ENCODE measurements at regions not wholly inside any gene's neighbourhood (a gene's known extent, or its start where the extent isn't known, plus 50 kb on each side); places are given as distances from the start of the nearest gene placed in this dataset.

DNA sequence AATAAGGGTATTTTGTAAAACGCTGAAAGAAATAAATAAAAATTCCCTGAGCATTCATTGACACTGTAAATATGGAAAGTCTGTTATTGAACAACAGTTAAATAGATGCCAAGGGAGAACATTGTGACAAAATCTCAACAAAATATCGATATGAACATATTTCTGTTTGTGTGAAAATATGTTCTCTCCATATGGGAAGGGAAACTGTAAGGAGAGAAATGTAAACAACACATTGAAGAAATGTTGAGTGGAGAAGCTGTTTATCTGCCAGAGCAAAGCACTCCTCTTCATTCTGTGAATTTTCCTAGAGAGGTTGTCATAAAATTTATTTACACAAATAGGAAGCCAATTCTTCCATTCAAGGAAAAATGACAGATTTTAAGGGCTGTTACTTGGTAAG is 57.1 kb upstream of the EOMES start:
- TF ChIP-seq, protein P1, sequence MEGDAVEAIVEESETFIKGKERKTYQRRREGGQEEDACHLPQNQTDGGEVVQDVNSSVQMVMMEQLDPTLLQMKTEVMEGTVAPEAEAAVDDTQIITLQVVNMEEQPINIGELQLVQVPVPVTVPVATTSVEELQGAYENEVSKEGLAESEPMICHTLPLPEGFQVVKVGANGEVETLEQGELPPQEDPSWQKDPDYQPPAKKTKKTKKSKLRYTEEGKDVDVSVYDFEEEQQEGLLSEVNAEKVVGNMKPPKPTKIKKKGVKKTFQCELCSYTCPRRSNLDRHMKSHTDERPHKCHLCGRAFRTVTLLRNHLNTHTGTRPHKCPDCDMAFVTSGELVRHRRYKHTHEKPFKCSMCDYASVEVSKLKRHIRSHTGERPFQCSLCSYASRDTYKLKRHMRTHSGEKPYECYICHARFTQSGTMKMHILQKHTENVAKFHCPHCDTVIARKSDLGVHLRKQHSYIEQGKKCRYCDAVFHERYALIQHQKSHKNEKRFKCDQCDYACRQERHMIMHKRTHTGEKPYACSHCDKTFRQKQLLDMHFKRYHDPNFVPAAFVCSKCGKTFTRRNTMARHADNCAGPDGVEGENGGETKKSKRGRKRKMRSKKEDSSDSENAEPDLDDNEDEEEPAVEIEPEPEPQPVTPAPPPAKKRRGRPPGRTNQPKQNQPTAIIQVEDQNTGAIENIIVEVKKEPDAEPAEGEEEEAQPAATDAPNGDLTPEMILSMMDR (IDR thresholded peaks at IDR 0.05) = no peak
- TF ChIP-seq POLR2AphosphoS5 (IDR thresholded peaks at IDR 0.05) (no peak), POLR2A (IDR thresholded peaks at IDR 0.05) (no peak)

DNA sequence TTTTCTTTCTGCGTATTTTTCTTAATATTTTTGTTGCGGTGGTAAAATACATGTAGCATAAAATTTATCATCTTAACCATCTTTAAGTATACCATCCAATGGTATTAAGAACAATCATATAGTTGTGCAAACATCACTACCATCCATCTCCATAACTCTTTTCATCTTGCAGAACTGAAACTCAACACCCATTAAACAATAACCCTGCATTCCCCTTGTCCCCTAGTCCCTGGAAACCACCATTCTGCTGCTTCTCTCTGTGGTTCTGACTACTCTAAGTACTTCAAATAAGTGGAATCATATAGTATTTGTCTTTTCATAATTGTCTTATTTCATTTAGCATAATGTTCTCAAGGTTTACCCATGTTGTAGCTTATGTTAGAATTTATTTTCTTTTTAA is 67.3 kb upstream of the EOMES start:
- Histone ChIP-seq H3K4me1 (no peaks in the 10 kb centered on the region), H3K36me3 (no peaks in the 10 kb centered on the region), H3K27ac (no peak overlapping the region), H3K4me3 (no peak overlapping the region), H3K9me3 (no peaks in the 10 kb centered on the region), H3K27me3 (no peaks in the 10 kb centered on the region)
- TF ChIP-seq, protein P1 (IDR thresholded peaks at IDR 0.05) = no peak
- TF ChIP-seq POLR2AphosphoS5 (IDR thresholded peaks at IDR 0.05) (no peak), POLR2A (IDR thresholded peaks at IDR 0.05) (no peak)
- intact Hi-C loops (cut with DNase I; ENCODE audit: low total_unique reads) = no loop called here
- no peak for DNase-seq (ENCODE audit: low spot score in 2 of 2)

More for the DNA sequence above, 57.1 kb upstream of the EOMES start:
- intact Hi-C loops (cut with DNase I; ENCODE audit: low total_unique reads) = no loop called here
- no peak overlapping the region for H3K27ac ChIP-seq
- H3K27me3 ChIP-seq = no peaks in the 10 kb centered on the region
- H3K4me3 ChIP-seq = no peak overlapping the region
- no peak for DNase-seq (ENCODE audit: low spot score in 2 of 2)
- H3K4me1 ChIP-seq = no peaks in the 10 kb centered on the region
- H3K9me3 ChIP-seq = no peaks in the 10 kb centered on the region
- no peaks in the 10 kb centered on the region for H3K36me3 ChIP-seq

DNA sequence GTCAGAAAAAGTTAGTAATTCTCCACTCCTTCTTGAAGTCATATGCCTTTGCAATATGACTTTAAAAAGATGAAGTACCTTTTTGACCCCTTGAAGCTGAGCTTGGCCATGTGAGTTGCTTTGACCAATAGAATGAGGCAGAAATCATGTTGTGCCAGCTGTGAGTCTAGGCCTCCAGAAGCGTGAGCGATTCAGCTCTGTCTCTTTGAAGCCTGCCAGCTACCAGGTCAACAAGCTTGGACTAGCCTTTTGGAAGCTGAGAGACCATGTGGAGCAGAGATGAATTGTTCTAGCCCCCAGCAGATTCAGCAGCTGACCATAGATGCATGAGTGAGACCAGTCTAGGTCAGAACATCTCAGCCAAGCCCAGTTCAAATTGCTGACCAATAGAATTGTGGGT is 69.8 kb upstream of the EOMES start:
- Histone ChIP-seq H3K36me3 (no peaks in the 10 kb centered on the region), H3K9me3 (no peaks in the 10 kb centered on the region), H3K27me3 (no peaks in the 10 kb centered on the region), H3K4me3 (no peak overlapping the region), H3K27ac (no peak overlapping the region), H3K4me1 (no peaks in the 10 kb centered on the region)
- no peak for DNase-seq (ENCODE audit: low spot score in 2 of 2)
- intact Hi-C loops (cut with DNase I; ENCODE audit: low total_unique reads) = no loop called here
- TF ChIP-seq POLR2AphosphoS5 (IDR thresholded peaks at IDR 0.05) (no peak), POLR2A (IDR thresholded peaks at IDR 0.05) (no peak)
- TF ChIP-seq, protein P1 (IDR thresholded peaks at IDR 0.05) = no peak

DNA sequence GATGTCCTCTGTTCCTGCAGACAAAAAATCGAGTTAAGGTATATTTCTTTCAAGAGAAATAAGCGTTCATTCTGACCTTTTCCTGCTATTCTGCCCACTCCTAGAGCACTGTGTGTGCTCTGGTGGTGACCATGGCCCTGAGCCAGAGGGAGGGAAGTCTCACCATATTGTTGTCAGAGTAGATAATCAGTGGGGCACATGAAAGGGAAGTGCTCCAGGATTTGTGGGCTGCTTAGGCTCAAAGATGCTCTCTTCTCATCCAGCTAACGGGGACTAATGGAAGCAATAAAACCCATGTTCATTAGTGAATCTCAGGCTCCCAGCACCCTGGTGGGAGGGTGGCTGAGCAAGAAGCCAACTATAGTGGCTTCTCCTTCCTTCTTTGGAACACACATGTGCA is 70.7 kb upstream of the EOMES start:
- intact Hi-C loops (cut with DNase I; ENCODE audit: low total_unique reads) = no loop called here
- Histone ChIP-seq H3K4me3 (no peak overlapping the region), H3K9me3 (no peaks in the 10 kb centered on the region), H3K36me3 (no peaks in the 10 kb centered on the region), H3K4me1 (no peaks in the 10 kb centered on the region), H3K27me3 (no peaks in the 10 kb centered on the region), H3K27ac (no peak overlapping the region)
- no peak for DNase-seq (ENCODE audit: low spot score in 2 of 2)
- TF ChIP-seq POLR2AphosphoS5 (IDR thresholded peaks at IDR 0.05) = no peak
- TF ChIP-seq POLR2A (IDR thresholded peaks at IDR 0.05) = no peak
- TF ChIP-seq, protein P1 (IDR thresholded peaks at IDR 0.05) = no peak

DNA sequence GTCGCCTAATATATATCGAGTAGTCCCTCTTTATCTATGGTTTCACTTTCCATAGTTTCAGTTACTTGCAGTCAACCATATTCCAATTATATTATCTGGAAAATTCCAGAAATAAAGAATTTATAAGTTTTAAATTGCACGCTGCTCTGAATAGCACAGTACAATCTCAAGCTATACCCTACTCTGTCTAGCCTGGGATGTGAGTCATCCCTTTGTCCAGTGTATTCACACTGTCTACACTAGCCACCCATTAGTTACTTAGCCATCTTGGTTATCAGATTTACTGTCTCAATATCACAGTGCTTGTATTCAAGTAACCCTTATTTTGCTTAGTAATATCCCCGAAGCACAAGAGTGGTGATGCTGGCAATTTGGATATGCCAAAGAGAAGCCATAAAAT is 72.1 kb upstream of the EOMES start:
- H3K36me3 ChIP-seq = no peaks in the 10 kb centered on the region
- DNase-seq (ENCODE audit: low spot score in 2 of 2) = no peak
- TF ChIP-seq POLR2A (IDR thresholded peaks at IDR 0.05) = no peak
- TF ChIP-seq, protein P1 (IDR thresholded peaks at IDR 0.05) = no peak
- TF ChIP-seq POLR2AphosphoS5 (IDR thresholded peaks at IDR 0.05) = no peak
- H3K27me3 ChIP-seq = no peaks in the 10 kb centered on the region
- H3K4me1 ChIP-seq = no peaks in the 10 kb centered on the region
- intact Hi-C loops (cut with DNase I; ENCODE audit: low total_unique reads) = no loop called here
- H3K4me3 ChIP-seq = no peak overlapping the region
- H3K27ac ChIP-seq = no peak overlapping the region
- no peaks in the 10 kb centered on the region for H3K9me3 ChIP-seq

All from breast epithelium (tissue), 4 donors.